Testis (tissue), 2 donors: ENCODE measurements at regions not wholly inside any gene's neighbourhood (a gene's known extent, or its start where the extent isn't known, plus 50 kb on each side); places are given as distances from the start of the nearest gene placed in this dataset.

Source experiments
- DNase-seq: peaks from one replicate; pipeline ENCODE4 v3.0.0-alpha.2; 2019
- H3K27ac ChIP-seq, 2 donors: fragments of 200-600 bp; sonication (generic); one replicate each; pipeline ENCODE4 v1.5.1; 2019
- H3K27me3 ChIP-seq: fragments of 200-600 bp; sonication (generic); one replicate; pipeline ENCODE4 v1.5.1; 2019
- H3K36me3 ChIP-seq: fragments of 200-600 bp; sonication (generic); one replicate; pipeline ENCODE4 v1.5.1; 2017; ENCODE audit warnings: low read depth; ENCODE audit errors: missing control alignments
- H3K4me1 ChIP-seq: fragments of 200-600 bp; sonication (generic); one replicate; pipeline ENCODE4 v1.5.1; 2019
- H3K4me3 ChIP-seq, 2 donors: fragments of 200-600 bp; sonication (generic); one replicate each; pipeline ENCODE4 v1.5.1; 2017 to 2019
- H3K9me3 ChIP-seq: fragments of 200-600 bp; sonication (generic); one replicate; pipeline ENCODE4 v1.5.1; 2017
- POLR2A ChIP-seq: fragments of 450-650 bp; IDR thresholded peaks from one replicate; pipeline ENCODE4 v1.6.1; 2017; ENCODE audit warnings: antibody characterized with exemption, mild to moderate bottlenecking, moderate library complexity
- WGBS, 2 donors: methylation state at CpG; one replicate each; pipeline ENCODE4 v1.1.5; 2018; 5-methylcytosine and 5-hydroxymethylcytosine counted together
- intact Hi-C: fragments of 100-400 bp; cut with DNase I; formaldehyde crosslinking; loops from one replicate; pipeline ENCODE4 v1.15.1; 2023; ENCODE audit warnings: low total_unique reads
- TF ChIP-seq, protein P1 (sequence below), 3 experiments: fragments of 450-650 bp in 2 of 3; fragments of 200-600 bp in 1 of 3; sonication (generic) in 1 of 3; IDR thresholded peaks; one replicate each; pipeline ENCODE4 v1.5.1; 2016 to 2019; ENCODE audit warnings: antibody characterized with exemption in 3 of 3, mild to moderate bottlenecking in 2 of 3, moderate library complexity in 1 of 3

DNA sequence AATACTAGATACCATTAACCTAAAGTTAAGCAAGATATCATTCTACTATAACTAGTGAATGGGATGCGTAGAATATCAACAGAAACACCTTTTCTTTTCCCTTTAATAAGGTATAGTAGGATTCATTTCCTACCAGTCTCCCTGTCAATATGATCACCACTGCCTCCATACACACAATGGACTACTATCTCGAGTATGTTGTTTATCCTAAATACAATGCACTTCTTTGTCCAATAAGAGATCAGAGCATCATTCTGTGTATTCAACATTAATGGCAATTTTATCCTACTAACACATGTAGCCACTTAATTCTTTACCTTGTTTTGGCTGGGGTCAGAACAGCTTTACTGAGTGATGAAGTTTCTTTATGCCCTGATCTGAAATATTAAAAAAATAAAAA lies 276.3 kb downstream of the TFEC start:
- H3K9me3 ChIP-seq, result no peaks in the 10 kb centered on the region
- H3K4me3 ChIP-seq, result no peak overlapping the region
- H3K27me3 ChIP-seq, result no peaks in the 10 kb centered on the region
- no peaks in the 10 kb centered on the region for H3K36me3 ChIP-seq
- WGBS, 2 donors, result 82 to 88% methylated on average over 2 of the region's 2 CpGs
- DNase-seq, result no peak
- intact Hi-C loops, result no loop called here
- no peaks in the 10 kb centered on the region for H3K4me1 ChIP-seq
- no peak overlapping the region for H3K27ac ChIP-seq
- no peak for TF ChIP-seq POLR2A
- TF ChIP-seq, protein P1, sequence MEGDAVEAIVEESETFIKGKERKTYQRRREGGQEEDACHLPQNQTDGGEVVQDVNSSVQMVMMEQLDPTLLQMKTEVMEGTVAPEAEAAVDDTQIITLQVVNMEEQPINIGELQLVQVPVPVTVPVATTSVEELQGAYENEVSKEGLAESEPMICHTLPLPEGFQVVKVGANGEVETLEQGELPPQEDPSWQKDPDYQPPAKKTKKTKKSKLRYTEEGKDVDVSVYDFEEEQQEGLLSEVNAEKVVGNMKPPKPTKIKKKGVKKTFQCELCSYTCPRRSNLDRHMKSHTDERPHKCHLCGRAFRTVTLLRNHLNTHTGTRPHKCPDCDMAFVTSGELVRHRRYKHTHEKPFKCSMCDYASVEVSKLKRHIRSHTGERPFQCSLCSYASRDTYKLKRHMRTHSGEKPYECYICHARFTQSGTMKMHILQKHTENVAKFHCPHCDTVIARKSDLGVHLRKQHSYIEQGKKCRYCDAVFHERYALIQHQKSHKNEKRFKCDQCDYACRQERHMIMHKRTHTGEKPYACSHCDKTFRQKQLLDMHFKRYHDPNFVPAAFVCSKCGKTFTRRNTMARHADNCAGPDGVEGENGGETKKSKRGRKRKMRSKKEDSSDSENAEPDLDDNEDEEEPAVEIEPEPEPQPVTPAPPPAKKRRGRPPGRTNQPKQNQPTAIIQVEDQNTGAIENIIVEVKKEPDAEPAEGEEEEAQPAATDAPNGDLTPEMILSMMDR (IDR thresholded peaks at IDR 0.05), result no peak

DNA sequence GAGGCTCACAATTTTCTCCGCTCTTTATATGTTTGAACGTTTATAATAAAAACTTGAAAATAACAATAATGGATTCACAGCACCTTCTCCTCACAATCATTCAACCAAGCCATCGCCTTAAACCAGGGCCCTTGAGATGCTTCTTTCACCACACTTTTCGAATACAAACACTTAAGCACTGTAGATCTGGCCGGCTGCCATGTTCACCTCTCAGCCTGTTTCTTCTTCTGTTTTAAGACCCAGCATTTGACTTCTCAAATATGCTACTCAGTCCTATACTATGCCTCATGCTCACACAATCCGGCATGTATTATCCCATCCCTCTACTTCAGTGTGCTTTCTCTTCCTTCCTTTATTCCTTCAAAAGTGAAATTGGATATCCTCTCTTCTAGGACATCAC lies 280.6 kb downstream of the TFEC start:
- H3K27me3 ChIP-seq, result no peaks in the 10 kb centered on the region
- no peaks in the 10 kb centered on the region for H3K4me1 ChIP-seq
- WGBS, 2 donors, result 76 to 84% methylated on average over 6 of the region's 6 CpGs
- intact Hi-C loops, result no loop called here
- no peak overlapping the region for H3K27ac ChIP-seq
- H3K36me3 ChIP-seq, result no peaks in the 10 kb centered on the region
- no peak overlapping the region for H3K4me3 ChIP-seq
- H3K9me3 ChIP-seq, result no peaks in the 10 kb centered on the region
- no peak for DNase-seq
- no peak for TF ChIP-seq POLR2A
- TF ChIP-seq, protein P1 (IDR thresholded peaks at IDR 0.05), result no peak

DNA sequence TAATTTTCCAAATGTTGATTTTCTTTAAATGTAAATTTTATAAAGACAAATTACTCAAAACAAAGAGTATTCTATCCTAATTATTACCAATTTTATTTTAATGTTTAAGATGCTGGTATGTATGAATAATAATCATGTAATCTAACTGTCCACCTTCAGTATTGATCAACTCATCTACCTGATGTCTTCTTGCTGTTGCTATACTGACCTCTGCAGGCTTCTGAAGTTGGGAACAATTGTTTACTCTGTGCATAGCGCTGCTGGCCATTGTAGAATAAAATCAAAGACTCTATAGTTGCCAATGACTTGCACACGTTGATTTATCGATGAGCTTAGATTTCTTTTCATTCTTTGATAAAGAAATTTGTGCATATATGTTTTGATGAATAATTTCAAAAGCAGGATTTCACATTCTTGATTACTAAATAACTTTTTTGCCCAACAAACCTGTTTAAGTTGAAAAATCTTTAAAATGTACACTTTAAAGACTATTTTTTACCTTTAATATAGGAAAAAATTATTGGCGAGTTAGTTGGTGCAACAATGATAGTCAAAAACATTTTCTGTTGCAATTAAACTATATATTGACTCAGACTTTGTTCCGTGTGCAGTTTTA lies 282.3 kb downstream of the TFEC start:
- H3K9me3 ChIP-seq, result no peaks in the 10 kb centered on the region
- H3K27me3 ChIP-seq, result no peaks in the 10 kb centered on the region
- no peak overlapping the region for H3K27ac ChIP-seq
- H3K4me3 ChIP-seq, result no peak overlapping the region
- DNase-seq, result no peak
- H3K36me3 ChIP-seq, result no peaks in the 10 kb centered on the region
- intact Hi-C loops, result no loop called here
- 72 to 73% methylated on average over 5 of the region's 5 CpGs for WGBS, 2 donors
- no peaks in the 10 kb centered on the region for H3K4me1 ChIP-seq
- TF ChIP-seq, protein P1 (IDR thresholded peaks at IDR 0.05), result no peak
- TF ChIP-seq POLR2A, result no peak

DNA sequence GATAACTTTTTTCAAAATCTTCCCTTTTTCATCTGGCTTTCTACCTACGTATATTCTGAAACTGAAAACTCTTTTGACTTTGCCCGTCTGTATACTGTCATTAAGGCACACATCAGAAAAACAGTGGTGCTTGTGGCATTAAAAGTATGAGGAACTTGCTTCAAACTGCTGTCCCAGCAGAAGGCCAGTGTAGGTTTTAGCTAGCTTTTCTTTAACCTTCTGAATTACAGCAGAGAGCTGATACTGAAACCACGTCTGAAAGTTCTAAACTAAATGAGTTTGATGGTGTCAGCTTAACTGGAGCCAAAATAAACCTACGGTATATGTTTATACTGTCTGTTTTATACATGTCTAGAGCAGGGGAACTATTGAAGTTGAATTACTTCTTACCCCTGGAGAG lies 283.4 kb downstream of the TFEC start:
- intact Hi-C loops, result no loop called here
- DNase-seq, result no peak
- H3K4me3 ChIP-seq, result no peak overlapping the region

DNA sequence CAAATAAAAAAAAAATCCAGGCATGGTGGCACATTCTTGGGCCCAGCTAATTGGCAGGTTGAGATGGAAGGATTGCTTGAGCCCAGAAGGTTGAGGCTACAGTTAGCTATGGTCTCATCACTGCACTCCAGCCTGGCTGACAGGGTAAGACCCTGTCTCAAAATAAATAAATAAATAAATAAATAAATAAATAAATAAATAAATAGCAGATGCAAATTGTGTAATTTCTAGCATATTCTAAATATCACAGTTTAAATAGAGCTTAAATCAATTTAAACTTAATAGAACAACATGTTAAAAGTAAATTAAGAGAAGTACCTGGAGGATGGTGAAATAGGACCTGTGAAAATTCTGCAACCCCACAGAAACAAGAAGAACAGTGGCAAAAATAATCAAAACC lies 290.5 kb downstream of the TFEC start:
- TF ChIP-seq, protein P1 (IDR thresholded peaks at IDR 0.05), result no peak
- no peak for TF ChIP-seq POLR2A
- Histone ChIP-seq H3K4me1 (no peaks in the 10 kb centered on the region), H3K4me3 (no peak overlapping the region), H3K27ac (no peak overlapping the region), H3K36me3 (no peaks in the 10 kb centered on the region), H3K27me3 (no peaks in the 10 kb centered on the region), H3K9me3 (no peaks in the 10 kb centered on the region)
- intact Hi-C loops, result no loop called here
- no peak for DNase-seq

More for the DNA sequence above, 283.4 kb downstream of the TFEC start:
- no peaks in the 10 kb centered on the region for H3K9me3 ChIP-seq
- H3K4me1 ChIP-seq, result no peaks in the 10 kb centered on the region
- TF ChIP-seq, protein P1 (IDR thresholded peaks at IDR 0.05), result no peak
- H3K27me3 ChIP-seq, result no peaks in the 10 kb centered on the region
- WGBS, 2 donors, result 61 to 69% methylated on average over 4 of the region's 4 CpGs
- no peaks in the 10 kb centered on the region for H3K36me3 ChIP-seq
- no peak overlapping the region for H3K27ac ChIP-seq
